T47D (cell line): ENCODE measurements at regions not wholly inside any gene's neighbourhood (a gene's known extent, or its start where the extent isn't known, plus 50 kb on each side); places are given as distances from the start of the nearest gene placed in this dataset.
"Not testable (repeated sequence)": the region's sequence is repeated elsewhere in the genome, so short reads cannot be mapped to it uniquely, and the experiment has no call there.

Source experiments
- DNase-seq, 2 experiments: peaks; one replicate each; pipeline versions ENCODE4 v3.0.0 to v3.0.0-alpha.2; 2011 to 2012; ENCODE audit warnings: low read depth in 1 of 2, low spot score in 1 of 2
- JUND ChIP-seq: IDR thresholded peaks from 2 replicates; pipeline ENCODE4 v1.6.1; 2012; ENCODE audit warnings: low read depth
- in situ Hi-C: cut with HindIII; loops from 2 replicates; pipeline ENCODE4 v1.10.0; 2016; ENCODE audit warnings: low sequenced_read_pairs, low pct_unique_long_range_greater_than_20kb

DNA sequence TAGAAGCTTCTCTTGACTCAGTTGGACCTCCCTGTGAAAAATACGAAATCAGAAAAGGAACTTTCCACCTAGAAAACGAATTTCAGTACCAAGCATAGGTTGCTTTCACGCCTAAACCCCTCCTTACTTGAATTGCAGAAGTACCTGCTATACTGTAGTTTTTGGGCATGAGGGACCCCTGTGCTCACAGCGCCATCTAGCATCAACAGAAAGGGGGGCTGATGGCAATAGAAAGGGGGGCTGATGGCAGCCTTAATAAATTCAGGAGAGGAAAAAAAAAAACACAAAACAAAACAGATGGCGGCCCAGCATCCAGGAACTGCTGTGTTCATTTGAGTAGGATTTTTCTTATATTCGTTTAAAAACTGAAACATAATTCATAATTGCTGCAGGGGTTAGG, 96.7 kb downstream of the NPAP1 start:
- in situ Hi-C loops = no loop called here
- TF ChIP-seq JUND = no peak
- DNase-seq = no peak

DNA sequence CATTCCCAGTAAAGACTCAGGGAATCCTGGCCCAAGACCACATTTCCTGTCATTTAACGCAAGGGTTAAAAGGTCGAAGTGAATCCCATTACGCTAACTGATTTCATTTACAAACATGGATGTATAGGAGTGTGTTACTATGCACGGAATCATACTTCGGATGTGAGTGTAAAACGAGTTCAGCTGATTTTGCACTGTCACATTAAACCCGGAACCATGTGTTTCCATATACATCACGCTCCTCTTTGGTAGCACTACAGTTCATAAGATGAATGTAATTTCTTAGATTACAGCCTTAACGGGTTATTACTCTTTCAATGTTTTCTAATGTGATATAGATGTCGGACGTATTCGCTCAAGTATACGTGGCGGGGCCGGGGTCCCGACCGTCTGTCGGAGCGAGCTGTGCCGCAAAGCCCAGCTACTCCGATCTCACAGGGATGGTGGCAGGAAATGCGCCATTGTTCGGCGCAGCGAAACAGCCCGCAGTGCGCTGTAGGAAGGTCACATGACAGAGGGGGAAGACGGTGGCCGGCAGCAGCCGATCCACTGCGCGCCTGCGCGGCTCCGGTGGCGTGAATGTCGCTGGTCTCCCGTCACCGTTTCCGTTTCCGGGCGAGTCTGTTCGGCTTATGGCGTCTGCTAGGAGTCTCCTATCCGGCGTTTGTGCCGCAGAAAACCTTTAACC, 97.3 kb downstream of the NPAP1 start:
- TF ChIP-seq JUND = no peak
- peak in 1 of 2 experiments; percentile 15 for DNase-seq
- in situ Hi-C loops = no loop called here

DNA sequence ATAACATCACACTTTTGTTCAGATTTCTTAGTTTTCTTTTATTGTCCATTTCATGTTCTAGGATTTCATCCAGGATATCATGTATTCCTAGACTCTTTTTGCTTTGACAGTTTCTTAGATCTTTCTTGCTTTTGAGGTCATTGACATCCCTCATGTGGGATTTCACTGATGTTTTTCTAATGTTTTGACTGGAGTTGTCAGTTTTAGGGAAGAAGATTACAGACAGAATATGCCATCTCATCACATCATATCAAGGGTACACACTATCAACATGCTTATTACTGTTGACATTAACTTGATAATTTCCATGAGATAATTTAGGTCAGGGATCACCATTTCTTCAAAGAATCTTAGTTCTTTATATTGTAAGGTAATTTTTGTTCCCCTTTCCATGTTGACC, 101.7 kb downstream of the NPAP1 start:
- no peak for DNase-seq
- in situ Hi-C loops = no loop called here
- TF ChIP-seq JUND = no peak

DNA sequence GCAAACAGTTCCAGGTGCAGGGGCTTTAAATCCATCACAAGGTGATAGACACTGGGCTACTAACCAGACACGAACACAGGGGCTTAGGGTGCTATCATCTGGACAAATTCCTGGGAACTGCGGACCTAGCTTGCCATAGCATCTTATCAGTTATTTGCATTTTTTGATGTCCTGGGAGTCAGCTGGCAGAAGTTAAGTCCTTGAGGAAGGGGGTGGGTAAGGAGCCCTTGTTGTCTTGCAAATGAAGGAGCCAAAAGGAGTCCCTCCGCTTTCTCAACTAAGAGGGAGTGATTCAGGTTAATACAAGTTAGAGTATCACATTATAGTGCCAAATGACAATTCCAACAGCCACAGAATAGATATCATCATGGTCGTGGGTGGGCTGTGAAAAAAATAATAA, 108.9 kb downstream of the NPAP1 start:
- no peak for TF ChIP-seq JUND
- in situ Hi-C loops = no loop called here
- no peak for DNase-seq

DNA sequence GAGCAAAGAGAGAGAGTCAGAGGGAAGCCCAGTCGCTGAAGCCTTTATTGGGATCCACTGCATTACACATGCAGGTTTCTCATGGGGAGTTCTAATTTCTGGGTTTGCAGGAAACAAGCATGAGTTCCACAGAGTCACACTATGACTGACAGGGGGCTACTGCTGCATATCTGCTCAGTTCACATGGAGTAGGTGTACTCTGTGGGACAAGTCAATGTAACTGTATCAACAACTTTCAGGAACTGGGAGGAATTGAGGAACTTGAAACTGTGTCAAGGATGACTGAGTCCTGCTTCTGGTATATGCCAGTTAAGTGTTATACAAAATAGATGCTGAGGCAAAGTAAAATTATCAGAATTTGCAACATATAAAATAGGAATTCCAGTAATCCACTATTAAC, 110.8 kb downstream of the NPAP1 start:
- no peak for TF ChIP-seq JUND
- no peak for DNase-seq
- in situ Hi-C loops = no loop called here

DNA sequence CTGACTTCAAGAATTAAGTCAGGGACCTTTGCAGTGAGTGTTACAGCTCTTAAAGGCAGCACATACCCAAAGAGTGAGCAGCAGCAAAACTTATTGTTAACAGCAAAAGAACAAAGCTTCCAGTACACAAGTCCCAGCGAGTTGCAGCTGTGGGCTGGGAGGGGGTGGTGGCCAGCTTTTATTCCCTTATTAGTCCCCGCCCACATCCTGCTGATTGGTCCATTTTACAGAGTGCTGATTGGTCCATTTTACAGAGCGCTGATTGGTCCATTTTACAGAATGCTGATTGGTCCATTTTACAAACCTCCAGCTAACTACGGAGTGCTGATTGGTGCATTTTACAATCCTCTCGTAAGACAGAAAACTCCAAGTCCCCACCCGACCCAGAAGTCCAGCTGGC, 127.0 kb downstream of the NPAP1 start:
- in situ Hi-C loops = not testable (repeated sequence)
- DNase-seq = peak in 1 of 2 experiments; percentile 12

DNA sequence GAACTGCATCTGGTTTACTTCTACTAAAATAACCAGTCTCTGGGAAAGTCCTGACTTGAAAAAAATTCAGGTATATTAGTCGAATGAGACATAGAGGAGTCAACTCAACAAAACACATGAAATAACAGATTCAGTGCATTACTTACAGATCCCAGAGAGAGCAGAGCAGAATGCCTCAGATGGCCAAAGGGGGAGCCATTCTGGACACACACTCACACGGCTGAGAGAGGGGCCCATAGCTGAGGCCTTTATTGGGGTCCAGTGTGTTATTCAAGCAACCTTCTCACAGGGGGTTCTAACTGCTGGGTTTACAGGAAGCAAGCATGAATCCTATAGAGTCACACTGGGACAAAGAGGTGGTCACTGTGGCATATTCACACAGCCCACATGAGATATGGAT, 135.1 kb upstream of the SNRPN start:
- in situ Hi-C loops = no loop called here
- DNase-seq = no peak
- no peak for TF ChIP-seq JUND

DNA sequence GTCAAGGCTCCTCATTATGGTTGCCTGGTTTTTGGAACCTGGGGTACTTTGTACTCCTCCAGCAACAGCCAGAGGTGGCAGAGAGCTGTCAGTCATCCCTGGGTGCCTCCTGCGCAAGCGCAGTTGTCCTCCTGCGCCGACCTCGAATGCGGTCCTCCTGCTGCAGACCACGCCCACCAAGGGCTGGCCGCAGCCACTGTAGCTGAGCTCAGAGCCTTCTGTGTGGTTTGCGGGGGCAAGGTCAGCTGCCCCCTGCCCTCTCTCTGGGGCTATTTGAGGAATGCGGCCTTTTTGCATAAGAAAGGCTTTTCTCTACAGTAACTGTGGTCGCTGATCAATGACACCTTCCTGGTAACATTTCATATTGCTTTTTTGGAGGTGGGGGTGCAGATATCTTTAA, 131.3 kb upstream of the SNRPN start:
- peak in 1 of 2 experiments; percentile 65 for DNase-seq
- no peak for TF ChIP-seq JUND
- in situ Hi-C loops = no loop called here

DNA sequence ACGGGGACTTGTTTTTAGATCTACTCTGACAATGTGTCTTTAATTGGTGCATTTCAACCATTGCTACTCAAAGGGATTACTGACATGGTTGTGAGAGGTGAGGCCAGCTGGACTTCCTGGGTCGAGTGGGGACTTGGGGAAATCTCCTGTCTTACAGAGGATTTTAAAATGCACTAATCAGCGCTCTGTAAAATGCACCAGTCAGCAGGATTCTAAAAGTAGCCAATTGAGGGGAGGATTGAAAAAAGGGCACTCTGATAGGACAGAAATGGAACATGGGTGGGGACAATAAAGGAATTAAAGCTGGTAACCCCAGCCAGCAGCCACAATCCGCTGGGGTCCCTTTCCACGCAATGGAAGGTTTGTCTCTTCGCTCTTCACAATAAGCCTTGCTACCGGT, 122.5 kb upstream of the SNRPN start:
- in situ Hi-C loops = no loop called here
- TF ChIP-seq JUND = no peak
- DNase-seq = no peak

DNA sequence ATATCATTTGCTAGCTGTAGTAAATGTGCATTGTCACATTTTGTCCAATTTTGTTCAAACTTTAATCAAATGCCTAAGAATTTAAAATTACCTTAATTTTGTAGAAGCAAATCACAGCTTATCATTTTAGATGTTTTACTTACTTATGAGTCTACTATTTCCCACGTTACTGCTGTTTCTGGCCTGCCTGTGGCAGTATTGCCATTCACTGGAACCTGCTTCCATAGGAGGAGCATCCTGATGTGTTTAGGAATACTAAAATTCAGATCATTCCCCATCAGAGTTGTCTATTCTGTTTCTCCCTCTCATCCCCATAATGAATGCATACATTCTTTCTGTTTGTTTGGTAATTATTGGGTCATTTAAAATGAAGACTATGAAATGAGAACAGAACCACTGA, 119.5 kb upstream of the SNRPN start:
- no peak for TF ChIP-seq JUND
- DNase-seq = no peak
- in situ Hi-C loops = no loop called here

DNA sequence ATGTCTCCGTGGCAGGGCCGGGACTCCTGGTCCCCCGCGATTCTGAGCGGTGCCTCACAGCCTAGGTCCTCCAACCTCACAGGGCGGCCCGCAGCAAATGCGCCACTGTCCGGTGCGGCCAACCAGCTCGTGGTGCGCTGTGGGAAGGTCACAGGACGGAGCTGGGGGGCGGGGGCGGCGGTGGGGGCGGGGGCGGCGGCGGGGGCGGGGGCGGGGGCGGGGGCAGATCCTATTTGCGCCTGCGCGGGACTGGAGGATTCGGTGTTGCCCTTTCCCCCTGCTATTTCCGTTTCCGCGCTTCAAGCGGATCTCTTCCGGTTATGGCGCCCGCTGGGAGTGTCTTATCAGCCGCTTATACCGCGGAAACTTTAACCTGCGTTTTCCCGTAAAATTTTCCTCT, 106.7 kb upstream of the SNRPN start:
- in situ Hi-C loops = no loop called here
- no peak for DNase-seq
- no peak for TF ChIP-seq JUND

DNA sequence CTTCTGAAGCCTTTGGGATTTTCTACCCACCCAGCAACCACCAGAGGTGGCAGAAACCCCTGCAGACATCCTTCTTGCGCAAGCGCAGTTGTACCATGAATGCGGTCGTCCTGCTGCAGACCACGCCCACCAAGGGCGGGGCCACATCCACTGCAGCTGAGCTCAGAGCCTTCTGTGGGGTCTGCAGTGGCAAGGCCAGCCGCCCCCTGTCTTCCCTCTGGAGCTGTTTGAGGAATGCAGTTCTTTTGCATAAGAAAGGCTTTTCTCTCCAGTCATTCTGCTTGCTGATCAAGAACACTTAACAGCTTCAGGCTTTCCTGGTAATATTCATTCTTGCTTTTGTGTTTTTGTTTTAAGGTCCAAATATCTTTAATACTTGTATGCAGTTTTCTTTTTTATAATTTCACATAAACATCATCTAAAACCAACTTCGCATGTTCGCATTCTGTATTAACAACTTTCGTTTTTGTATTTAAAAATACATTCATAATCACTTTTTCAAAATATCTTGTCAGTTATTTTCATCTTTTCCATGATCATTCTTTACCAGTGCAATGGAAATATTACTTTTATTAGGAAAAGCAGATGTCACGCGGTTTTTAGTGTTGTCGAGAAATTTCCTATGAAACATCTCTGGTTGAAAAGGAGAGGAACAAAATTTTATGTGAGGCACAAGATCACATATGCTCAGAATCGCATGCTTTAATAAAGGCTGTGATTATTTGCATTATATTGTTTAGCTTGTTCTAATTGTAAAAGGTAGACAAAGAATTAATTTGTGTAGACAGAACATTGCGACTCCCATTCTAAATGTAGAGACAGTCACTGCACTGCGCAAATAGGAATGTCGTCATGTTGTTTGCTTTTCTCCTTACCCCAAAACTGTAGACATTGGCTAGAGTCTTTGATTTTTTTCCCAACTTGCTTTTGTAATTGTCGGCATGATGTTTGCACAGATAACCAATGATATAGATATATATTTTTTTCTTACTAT, 98.1 kb upstream of the SNRPN start:
- no peak for TF ChIP-seq JUND
- in situ Hi-C loops = no loop called here
- no peak for DNase-seq

DNA sequence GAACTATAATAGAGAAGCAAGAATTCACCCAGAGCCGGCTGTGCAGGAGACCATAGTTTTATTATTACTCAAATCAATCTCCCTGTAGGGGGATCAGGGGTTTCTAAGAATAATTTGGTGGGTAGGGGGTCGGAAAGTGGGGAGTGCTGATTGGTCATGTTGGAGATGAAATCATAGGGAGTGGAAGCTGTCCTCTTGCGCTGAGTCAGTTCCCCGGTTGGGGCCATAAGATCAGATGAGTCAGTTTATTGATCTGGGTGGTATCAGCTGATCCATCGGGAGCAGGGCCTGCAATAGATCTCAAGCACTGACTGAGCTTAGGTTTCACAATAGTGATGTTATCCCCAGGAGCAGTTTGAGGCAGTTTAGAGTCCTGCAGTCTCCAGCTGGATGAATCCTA, 97.0 kb upstream of the SNRPN start:
- no peak for DNase-seq
- TF ChIP-seq JUND = no peak
- in situ Hi-C loops = no loop called here

DNA sequence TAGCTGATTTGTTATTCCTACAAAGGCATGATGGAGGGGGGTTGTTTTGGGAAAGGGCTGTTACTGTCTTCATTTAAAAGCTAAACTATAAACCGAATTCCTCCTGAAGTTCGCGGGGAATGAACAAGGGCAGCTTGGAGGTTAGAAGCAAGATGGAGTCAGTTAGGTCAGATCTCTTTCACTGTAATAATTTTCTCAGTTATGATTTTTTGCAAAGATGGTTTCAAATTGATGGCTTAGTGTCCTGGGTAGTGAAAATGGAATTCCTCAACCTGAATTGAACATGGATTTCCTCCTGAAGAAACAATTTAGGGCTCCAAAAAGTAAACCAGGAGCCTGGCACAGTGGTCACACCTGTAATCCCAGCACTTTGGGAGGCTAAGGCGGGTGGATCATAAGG, 96.6 kb upstream of the SNRPN start:
- in situ Hi-C loops = not testable (repeated sequence)

More for the DNA sequence above, 96.6 kb upstream of the SNRPN start:
- not testable (repeated sequence) for DNase-seq
